ENCODE measurements at regions not wholly inside any gene's neighbourhood (a gene's known extent, or its start where the extent isn't known, plus 50 kb on each side); places are given as distances from the start of the nearest gene placed in this dataset.

DNA sequence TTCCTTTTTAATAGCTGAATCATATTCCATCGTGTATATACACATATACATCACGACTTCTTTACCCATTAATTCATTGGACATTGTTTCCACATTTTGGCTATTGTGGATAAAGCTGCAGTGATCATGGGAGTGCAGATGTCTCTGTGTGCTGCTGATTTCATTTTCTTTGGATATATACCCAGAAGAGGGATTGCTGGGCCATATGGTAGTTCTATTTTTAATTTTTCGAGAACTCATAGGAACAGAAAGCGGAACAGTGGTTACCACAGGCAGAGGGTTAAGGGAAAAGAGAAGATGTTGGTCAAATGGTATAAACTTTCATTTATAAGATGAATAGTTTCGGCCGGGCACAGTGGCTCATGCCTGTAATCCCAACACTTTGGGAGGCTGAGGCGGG lies 187.4 kb upstream of the MYOCD start:
- TF ChIP-seq, protein P1, sequence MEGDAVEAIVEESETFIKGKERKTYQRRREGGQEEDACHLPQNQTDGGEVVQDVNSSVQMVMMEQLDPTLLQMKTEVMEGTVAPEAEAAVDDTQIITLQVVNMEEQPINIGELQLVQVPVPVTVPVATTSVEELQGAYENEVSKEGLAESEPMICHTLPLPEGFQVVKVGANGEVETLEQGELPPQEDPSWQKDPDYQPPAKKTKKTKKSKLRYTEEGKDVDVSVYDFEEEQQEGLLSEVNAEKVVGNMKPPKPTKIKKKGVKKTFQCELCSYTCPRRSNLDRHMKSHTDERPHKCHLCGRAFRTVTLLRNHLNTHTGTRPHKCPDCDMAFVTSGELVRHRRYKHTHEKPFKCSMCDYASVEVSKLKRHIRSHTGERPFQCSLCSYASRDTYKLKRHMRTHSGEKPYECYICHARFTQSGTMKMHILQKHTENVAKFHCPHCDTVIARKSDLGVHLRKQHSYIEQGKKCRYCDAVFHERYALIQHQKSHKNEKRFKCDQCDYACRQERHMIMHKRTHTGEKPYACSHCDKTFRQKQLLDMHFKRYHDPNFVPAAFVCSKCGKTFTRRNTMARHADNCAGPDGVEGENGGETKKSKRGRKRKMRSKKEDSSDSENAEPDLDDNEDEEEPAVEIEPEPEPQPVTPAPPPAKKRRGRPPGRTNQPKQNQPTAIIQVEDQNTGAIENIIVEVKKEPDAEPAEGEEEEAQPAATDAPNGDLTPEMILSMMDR (IDR thresholded peaks at IDR 0.05; ENCODE audit: insufficient read depth, low read depth, low read length), result no peak
- DNase-seq (ENCODE audit: low read depth), result no peak
- no peak overlapping the region for H3K4me3 ChIP-seq (ENCODE audit: low read depth, low read length)

DNA sequence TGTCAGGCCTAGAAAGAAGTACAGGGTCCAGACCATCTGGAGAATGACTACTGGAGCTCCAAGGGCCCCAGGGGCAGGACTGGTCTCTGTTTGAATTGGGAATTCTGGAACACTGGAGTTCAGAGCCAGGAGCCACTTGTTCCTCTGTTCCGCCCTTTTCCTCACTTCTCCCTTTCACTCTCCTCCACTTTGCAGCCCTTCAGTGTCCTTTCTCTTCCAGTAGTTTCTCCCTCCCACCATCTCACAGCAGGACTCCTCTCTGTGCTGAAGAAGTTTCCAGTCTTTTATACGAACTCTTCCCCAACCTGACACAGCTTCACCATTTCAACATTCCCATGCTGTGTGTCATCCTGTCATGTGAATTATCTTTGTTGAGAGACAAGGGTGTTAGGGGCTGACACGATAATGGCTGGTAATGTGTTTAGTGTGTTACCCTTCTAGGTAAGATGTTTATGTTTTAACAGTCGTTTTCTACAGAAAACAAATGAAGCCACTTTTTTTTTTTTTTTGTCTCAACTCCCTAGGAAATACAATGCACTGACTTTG lies 180.3 kb upstream of the MYOCD start:
- DNase-seq (ENCODE audit: low read depth), result peak; percentile 12
- no peak overlapping the region for H3K4me3 ChIP-seq (ENCODE audit: low read depth, low read length)
- TF ChIP-seq, protein P1 (IDR thresholded peaks at IDR 0.05; ENCODE audit: insufficient read depth, low read depth, low read length), result no peak

GRCh38 chr17:12489325-12489724 lies 176.4 kb upstream of the MYOCD start:
- H3K4me3 ChIP-seq (ENCODE audit: low read depth, low read length), result no peak overlapping the region
- no peak for DNase-seq (ENCODE audit: low read depth)
- TF ChIP-seq, protein P1 (IDR thresholded peaks at IDR 0.05; ENCODE audit: insufficient read depth, low read depth, low read length), result no peak

DNA sequence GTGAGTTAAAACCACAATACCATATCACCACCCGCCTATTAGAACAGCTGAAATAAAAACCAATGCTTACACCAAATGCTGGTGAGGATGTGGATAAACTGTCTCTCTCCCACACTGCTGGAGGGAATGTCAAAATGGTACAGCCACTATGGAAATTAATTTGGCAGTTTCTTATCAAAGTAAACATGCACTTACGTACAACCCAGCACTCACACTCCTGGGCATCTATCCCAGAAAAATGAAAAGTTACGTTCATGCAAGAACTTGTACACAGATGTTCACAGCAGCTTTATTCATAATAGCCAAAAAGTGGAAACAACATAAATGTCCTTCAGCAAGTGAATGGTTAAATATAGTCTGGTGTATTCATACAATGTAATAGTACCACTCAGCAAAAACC lies 173.2 kb upstream of the MYOCD start:
- no peak overlapping the region for H3K4me3 ChIP-seq (ENCODE audit: low read depth, low read length)
- TF ChIP-seq, protein P1 (IDR thresholded peaks at IDR 0.05; ENCODE audit: insufficient read depth, low read depth, low read length), result no peak
- DNase-seq (ENCODE audit: low read depth), result peak; percentile 29

DNA sequence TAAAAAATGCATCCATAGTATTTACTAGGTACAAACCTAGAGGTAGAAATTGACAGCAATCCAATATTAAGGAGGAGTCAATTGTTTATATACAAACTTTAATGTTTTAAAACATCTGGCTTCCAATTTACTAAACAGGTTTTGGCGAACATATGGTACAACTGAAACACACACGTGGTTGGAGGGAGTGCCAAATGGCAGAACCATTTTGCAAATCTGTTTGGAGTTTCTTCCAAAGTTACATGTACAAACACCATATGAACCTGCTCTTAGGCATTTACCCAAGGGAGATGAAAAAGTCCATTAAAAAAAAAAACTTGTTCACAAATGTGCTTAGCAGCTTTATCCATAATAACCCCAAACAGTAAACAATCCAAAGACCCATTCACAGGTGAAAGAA lies 159.8 kb upstream of the MYOCD start:
- H3K4me3 ChIP-seq (ENCODE audit: low read depth, low read length), result no peak overlapping the region
- DNase-seq (ENCODE audit: low read depth), result no peak
- TF ChIP-seq, protein P1 (IDR thresholded peaks at IDR 0.05; ENCODE audit: insufficient read depth, low read depth, low read length), result no peak

- TF ChIP-seq, protein P1 (IDR thresholded peaks at IDR 0.05; ENCODE audit: insufficient read depth, low read depth, low read length), result no peak
- no peak for DNase-seq (ENCODE audit: low read depth)
- H3K4me3 ChIP-seq (ENCODE audit: low read depth, low read length), result no peak overlapping the region
Observed at GRCh38 chr17:12507026-12507595, 158.6 kb upstream of the MYOCD start.

DNA sequence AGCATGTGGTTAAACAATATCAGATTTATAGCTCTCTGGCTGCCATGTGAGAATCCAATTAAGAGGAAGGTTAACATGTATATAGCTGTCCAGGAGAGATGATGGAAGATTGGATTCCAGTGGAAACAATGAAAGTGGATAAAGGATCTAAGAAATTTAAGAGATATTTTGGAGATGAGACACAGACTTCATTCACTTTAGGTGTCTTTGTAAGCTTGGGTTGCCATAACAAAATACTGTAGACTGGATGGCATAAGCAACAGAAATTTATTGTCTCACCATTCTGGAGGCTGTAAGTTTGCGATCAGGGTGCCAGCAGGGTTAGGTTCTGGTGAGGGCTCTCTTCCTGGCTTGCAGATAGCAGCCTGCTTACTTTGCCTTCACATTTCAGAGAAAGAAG lies 155.9 kb upstream of the MYOCD start:
- TF ChIP-seq, protein P1 (IDR thresholded peaks at IDR 0.05; ENCODE audit: insufficient read depth, low read depth, low read length), result no peak
- no peak for DNase-seq (ENCODE audit: low read depth)
- no peak overlapping the region for H3K4me3 ChIP-seq (ENCODE audit: low read depth, low read length)
